GM12891 (cell line): ENCODE measurements at regions not wholly inside any gene's neighbourhood (a gene's known extent, or its start where the extent isn't known, plus 50 kb on each side); places are given as distances from the start of the nearest gene placed in this dataset.

Source experiments
- DNase-seq: peaks from one replicate; pipeline ENCODE4 v3.0.0; 2011; ENCODE audit warnings: low spot score; ENCODE audit not compliant: insufficient read length
- FAIRE-seq: peaks from 2 replicates; lab custom pipeline; 2011; peaks lifted over from hg19 to GRCh38; lab: Jason Lieb, UNC
- PAX5 ChIP-seq: IDR thresholded peaks from 2 replicates; pipeline ENCODE4 v1.6.1; 2011; ENCODE audit warnings: low read length, moderate library complexity, mild to moderate bottlenecking; ENCODE audit not compliant: insufficient read depth, severe bottlenecking
- POLR2A ChIP-seq: IDR thresholded peaks from 2 replicates; pipeline ENCODE4 v1.6.1; 2011; ENCODE audit warnings: low read depth, low read length, control low read depth
- POLR2AphosphoS5 ChIP-seq: IDR thresholded peaks from 2 replicates; pipeline ENCODE4 v1.6.1; 2011; ENCODE audit warnings: low read depth, low read length, control low read depth
- POU2F2 ChIP-seq: IDR thresholded peaks from 2 replicates; pipeline ENCODE4 v1.6.1; 2011; ENCODE audit warnings: low read depth, mild to moderate bottlenecking, control low read depth, low read length, moderate library complexity
- SPI1 ChIP-seq: IDR thresholded peaks from 2 replicates; pipeline ENCODE4 v1.6.1; 2011; ENCODE audit warnings: low read depth, low read length, control low read depth
- TAF1 ChIP-seq: IDR thresholded peaks from 2 replicates; pipeline ENCODE4 v1.6.1; 2011; ENCODE audit warnings: low read depth, low read length, control low read depth

- TF ChIP-seq POU2F2 (no peak), PAX5 (no peak), POLR2AphosphoS5 (no peak), TAF1 (no peak), SPI1 (no peak), POLR2A (no peak)
- FAIRE-seq: no peak
- no peak for DNase-seq
Measured at GRCh38 chr9:91023741-91024140, 222.1 kb downstream of the SYK start.

- no peak for FAIRE-seq
- DNase-seq: no peak
- no peak for TF ChIP-seq POU2F2
- no peak for TF ChIP-seq PAX5
- TF ChIP-seq POLR2AphosphoS5: no peak
- TF ChIP-seq TAF1: no peak
Measured at GRCh38 chr9:91024841-91025240, 223.2 kb downstream of the SYK start.

- FAIRE-seq (no peak), DNase-seq (no peak)
- TF ChIP-seq SPI1: no peak
- no peak for TF ChIP-seq PAX5
- TF ChIP-seq TAF1: no peak
- TF ChIP-seq POU2F2: no peak
- no peak for TF ChIP-seq POLR2AphosphoS5
- no peak for TF ChIP-seq POLR2A
Measured at GRCh38 chr9:91025856-91026255, 224.2 kb downstream of the SYK start.

DNA sequence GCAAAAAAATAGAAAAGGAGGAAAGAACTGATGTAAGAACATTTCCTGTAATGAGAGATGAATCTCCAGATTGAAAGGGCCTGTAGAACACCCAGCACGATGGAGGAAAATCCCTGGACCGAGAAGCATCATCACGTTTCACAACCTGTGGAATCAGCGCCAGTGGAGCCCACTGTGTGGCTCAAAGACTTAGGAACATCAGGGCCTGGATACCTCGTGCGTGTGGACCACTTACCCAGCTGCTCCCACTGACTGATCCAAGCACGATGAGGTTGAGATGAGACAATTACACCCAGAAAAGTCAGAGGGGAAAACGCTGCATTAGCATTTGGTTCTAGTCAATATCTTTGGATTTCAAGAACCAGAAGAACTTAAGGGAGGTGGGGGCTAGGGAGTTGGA, 224.6 kb downstream of the SYK start:
- no peak for TF ChIP-seq PAX5
- TF ChIP-seq POLR2AphosphoS5: no peak
- TF ChIP-seq POU2F2: no peak
- no peak for TF ChIP-seq SPI1
- no peak for TF ChIP-seq POLR2A
- no peak for FAIRE-seq

GRCh38 chr9:91027005-91027404, 225.4 kb downstream of the SYK start:
- FAIRE-seq: no peak
- no peak for TF ChIP-seq TAF1
- TF ChIP-seq SPI1: no peak
- no peak for TF ChIP-seq PAX5
- no peak for TF ChIP-seq POU2F2
- TF ChIP-seq POLR2A: no peak
- TF ChIP-seq POLR2AphosphoS5: no peak
- no peak for DNase-seq

More for the DNA sequence above, 224.6 kb downstream of the SYK start:
- DNase-seq: no peak

DNA sequence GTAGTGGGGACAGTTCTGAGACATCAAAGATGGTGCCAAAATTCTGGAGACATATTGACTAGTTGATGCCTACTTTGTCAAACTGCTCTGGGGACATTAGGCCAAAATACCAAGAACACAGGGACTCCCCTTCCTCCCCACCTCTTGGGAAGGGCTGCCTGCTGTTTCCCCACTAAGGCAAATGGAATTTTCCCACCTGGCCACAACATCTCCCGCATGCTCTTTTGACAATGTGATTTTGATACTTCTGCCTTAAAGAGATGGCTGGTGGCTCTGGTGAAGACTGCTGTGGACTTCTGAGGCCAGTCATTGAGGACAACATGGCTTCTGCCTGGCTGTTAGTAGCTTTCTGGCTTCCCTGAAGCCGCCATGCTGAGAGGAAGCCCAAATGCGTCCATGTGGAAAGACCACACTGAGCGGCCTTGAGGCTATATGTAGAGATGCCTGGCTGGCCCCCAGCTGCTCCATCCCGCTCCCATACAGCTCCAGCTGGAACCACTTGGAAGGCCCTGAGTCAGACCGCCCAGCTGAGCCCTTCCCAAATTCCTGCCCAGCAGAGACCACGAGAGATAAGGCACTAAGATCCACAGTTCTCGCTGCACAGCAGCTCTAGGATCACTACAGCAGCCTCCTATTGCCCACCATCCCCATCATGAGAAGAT, 226.7 kb downstream of the SYK start:
- DNase-seq: no peak
- no peak for FAIRE-seq
- TF ChIP-seq TAF1: no peak
- no peak for TF ChIP-seq PAX5
- no peak for TF ChIP-seq POLR2A
- TF ChIP-seq SPI1: no peak
- no peak for TF ChIP-seq POU2F2
- TF ChIP-seq POLR2AphosphoS5: no peak

DNA sequence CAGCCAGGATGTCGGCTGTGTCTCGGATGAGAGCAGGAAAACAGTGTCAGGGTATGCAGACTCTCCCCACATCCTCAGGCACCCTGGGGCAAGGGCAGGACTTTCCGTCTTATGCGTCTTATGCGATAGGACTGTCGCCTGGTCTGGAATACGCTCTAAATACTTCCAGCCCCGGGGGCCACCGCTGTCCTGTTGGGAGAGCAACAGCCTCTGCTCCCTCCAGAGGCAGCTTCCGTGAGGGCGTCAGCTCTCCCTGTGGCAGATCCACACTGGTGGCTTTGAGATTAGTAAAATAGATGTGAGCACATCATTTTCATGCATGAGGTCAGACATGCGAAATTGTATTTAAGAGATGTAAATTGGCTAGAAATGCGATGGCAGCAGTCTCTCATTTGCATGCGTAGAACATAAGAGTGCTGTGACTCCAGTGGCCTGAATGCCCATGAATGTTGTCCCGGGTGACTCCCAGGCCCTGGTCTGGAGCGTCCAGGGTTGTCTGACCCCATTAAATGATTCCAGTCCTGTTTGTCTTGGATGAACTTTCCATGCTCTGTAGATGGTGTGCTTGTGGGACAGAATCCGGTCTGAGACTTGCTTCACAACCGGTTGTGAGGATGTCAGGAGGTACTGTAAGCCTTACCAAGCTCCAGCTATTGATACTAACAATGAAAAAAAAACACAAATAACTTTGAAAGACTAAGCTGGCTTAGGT, 228.2 kb downstream of the SYK start:
- FAIRE-seq (no peak), DNase-seq (no peak)
- TF ChIP-seq POU2F2 (no peak), PAX5 (no peak), SPI1 (no peak), POLR2A (no peak), TAF1 (no peak), POLR2AphosphoS5 (no peak)

DNA sequence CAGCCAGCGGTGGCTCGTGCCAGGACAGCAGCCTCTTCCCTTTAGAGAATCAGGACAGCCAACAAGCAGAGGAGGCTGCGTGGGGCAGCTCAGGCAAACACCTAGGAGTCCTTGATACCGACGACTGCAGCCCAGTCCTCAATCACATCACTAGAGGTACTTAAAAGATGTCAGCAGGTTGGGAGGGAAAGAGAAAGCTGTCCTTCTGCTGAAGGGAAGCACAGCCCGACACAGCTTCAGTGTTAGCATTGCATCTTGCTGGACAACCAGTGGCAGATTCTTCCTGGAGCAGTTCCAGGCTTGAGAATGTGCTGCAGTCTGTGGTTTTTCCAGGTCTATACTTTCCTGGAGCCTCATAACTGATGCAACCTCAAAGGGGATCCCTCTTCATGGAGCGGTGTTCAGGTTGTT, 230.5 kb downstream of the SYK start:
- no peak for FAIRE-seq
- TF ChIP-seq TAF1: no peak
- TF ChIP-seq SPI1: no peak
- TF ChIP-seq POLR2A: no peak
- TF ChIP-seq PAX5: no peak
- no peak for TF ChIP-seq POLR2AphosphoS5
- no peak for TF ChIP-seq POU2F2
- DNase-seq: no peak

- TF ChIP-seq POLR2A: no peak
- DNase-seq (no peak), FAIRE-seq (no peak)
Measured at GRCh38 chr9:91033270-91033669, 231.7 kb downstream of the SYK start.
